AG04450 (cell line): ENCODE measurements at regions not wholly inside any gene's neighbourhood (a gene's known extent, or its start where the extent isn't known, plus 50 kb on each side); places are given as distances from the start of the nearest gene placed in this dataset.

Experiments used
- CTCF ChIA-PET: fragments of 300-600, 350-600 bp; formaldehyde crosslinking; extraction: SDS; loops from one replicate; lab custom pipeline; 2022; ENCODE audit warnings: antibody characterized with exemption, inconsistent platforms; lab: Charles Lee
- POLR2A ChIA-PET: fragments of 350-600 bp; formaldehyde crosslinking; extraction: SDS; loops from one replicate; lab custom pipeline; 2021; ENCODE audit warnings: antibody characterized with exemption, inconsistent platforms; lab: Yijun Ruan, JAX
- DNase-seq: peaks from one replicate; pipeline ENCODE4 v3.0.0-alpha.2; 2011; ENCODE audit warnings: low read depth, low spot score
- H3K27ac ChIP-seq: one replicate; pipeline ENCODE4 v1.5.1; 2012; ENCODE audit warnings: low read depth, low read length, control low read depth
- H3K27me3 ChIP-seq: one replicate; pipeline ENCODE4 v1.6.0; 2012; ENCODE audit warnings: low read length; ENCODE audit not compliant: control insufficient read depth, insufficient read depth
- H3K4me3 ChIP-seq: 2 replicates; pipeline ENCODE4 v1.5.1; 2011; ENCODE audit warnings: mild to moderate bottlenecking, low read depth, low read length, control low read depth
- H3K9me3 ChIP-seq: 2 replicates; pipeline ENCODE4 v1.5.1; 2012; ENCODE audit warnings: low read length; ENCODE audit not compliant: control insufficient read depth, insufficient read depth
- CTCF ChIP-seq: IDR thresholded peaks from 2 replicates; pipeline ENCODE4 v1.5.1; 2011; ENCODE audit warnings: low read depth, low read length, control low read depth, inconsistent platforms

DNA sequence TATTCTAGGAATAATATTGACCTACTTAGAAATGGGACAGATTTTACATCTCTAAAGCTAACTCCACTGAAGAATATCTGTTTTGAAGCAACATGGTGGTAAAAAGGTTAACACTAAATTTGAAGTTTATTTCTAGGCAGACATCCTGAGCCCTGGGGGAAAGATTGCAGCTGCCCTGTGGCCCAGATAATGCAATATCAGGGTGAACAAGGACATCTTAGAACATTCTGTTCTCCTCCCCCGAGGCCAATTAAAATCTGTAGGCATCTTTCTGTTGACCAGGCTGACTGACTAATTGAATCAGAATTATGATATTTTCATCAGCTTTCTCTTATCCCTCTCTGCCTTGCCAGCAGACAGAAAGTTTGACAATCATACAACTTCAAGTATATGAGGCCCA, 149.8 kb upstream of the DUSP10 start:
- H3K9me3 ChIP-seq = no peaks in the 10 kb centered on the region
- H3K4me3 ChIP-seq = no peak overlapping the region
- ChIA-PET POLR2A (interaction anchor here (0.6 kb wide), 1 partner anchor 236 kb away, joined by 6 read pairs; no protein-coding TSS in a partner anchor), CTCF (interaction anchor here (1.4 kb wide), 1 partner anchor 564 kb away, joined by 5 read pairs; no protein-coding TSS in a partner anchor)
- no peak overlapping the region for H3K27ac ChIP-seq
- no peak for DNase-seq
- no peak for TF ChIP-seq CTCF
- no peaks in the 10 kb centered on the region for H3K27me3 ChIP-seq

DNA sequence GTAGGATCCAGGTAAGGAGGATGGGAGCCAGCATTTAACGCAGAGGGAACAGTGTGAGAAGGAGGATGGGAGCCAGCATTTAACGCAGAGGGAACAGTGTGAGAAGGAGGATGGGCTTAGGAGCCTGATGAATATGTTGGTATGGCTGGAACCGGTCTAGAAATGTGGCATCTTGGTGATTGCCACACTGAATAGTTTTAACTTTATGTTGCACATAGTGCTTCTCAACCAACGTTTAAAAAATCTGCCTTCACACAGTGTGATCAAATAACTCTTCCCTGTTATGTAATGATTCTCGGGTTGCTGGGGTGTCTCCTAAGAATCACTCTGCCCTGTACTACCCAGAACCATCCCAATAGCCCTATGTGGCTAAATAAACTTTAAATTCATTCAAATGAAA, 146.9 kb upstream of the DUSP10 start:
- Histone ChIP-seq H3K27me3 (no peaks in the 10 kb centered on the region), H3K4me3 (no peak overlapping the region), H3K9me3 (no peaks in the 10 kb centered on the region), H3K27ac (no peak overlapping the region)
- CTCF ChIA-PET = no interaction called here
- DNase-seq = no peak
- no peak for TF ChIP-seq CTCF
- POLR2A ChIA-PET = no interaction called here

- CTCF ChIA-PET = no interaction called here
- Histone ChIP-seq H3K27me3 (no peaks in the 10 kb centered on the region), H3K27ac (no peak overlapping the region), H3K4me3 (no peak overlapping the region), H3K9me3 (no peaks in the 10 kb centered on the region)
- POLR2A ChIA-PET = no interaction called here
- no peak for TF ChIP-seq CTCF
- no peak for DNase-seq
Measured at GRCh38 chr1:221888218-221888617, 146.3 kb upstream of the DUSP10 start.

- POLR2A ChIA-PET = no interaction called here
Measured at GRCh38 chr1:221887758-221888157, 145.9 kb upstream of the DUSP10 start.

GRCh38 chr1:221887415-221887746, 145.5 kb upstream of the DUSP10 start:
- DNase-seq = no peak
- Histone ChIP-seq H3K27ac (no peak overlapping the region), H3K4me3 (no peak overlapping the region), H3K9me3 (no peaks in the 10 kb centered on the region), H3K27me3 (no peaks in the 10 kb centered on the region)
- no peak for TF ChIP-seq CTCF
- ChIA-PET POLR2A (no interaction called here), CTCF (interaction anchor here (2.6 kb wide), 1 partner anchor 568 kb away, joined by 7 read pairs; no protein-coding TSS in a partner anchor)

More at GRCh38 chr1:221887758-221888157, 145.9 kb upstream of the DUSP10 start:
- DNase-seq = no peak
- Histone ChIP-seq H3K4me3 (no peak overlapping the region), H3K27me3 (no peaks in the 10 kb centered on the region), H3K9me3 (no peaks in the 10 kb centered on the region), H3K27ac (no peak overlapping the region)
- CTCF ChIA-PET = interaction anchor here (2.6 kb wide), 1 partner anchor 567 kb away, joined by 7 read pairs; no protein-coding TSS in a partner anchor
- no peak for TF ChIP-seq CTCF
